Panc1 (cell line): ENCODE measurements at regions not wholly inside any gene's neighbourhood (a gene's known extent, or its start where the extent isn't known, plus 50 kb on each side); places are given as distances from the start of the nearest gene placed in this dataset.

ENCODE experiments used
- CTCF ChIP-seq: fragments of 450-650 bp; IDR thresholded peaks from 2 replicates; pipeline ENCODE4 v1.5.1; 2017; ENCODE audit warnings: mild to moderate bottlenecking
- POLR2AphosphoS5 ChIP-seq: IDR thresholded peaks from 2 replicates; pipeline ENCODE4 v1.6.1; 2012; ENCODE audit warnings: mild to moderate bottlenecking, low read depth, low read length, moderate library complexity
- SIN3A ChIP-seq: IDR thresholded peaks from 2 replicates; pipeline ENCODE4 v1.6.1; 2012; ENCODE audit warnings: low read depth, mild to moderate bottlenecking, low read length, moderate library complexity, borderline replicate concordance; ENCODE audit not compliant: insufficient read depth

- TF ChIP-seq CTCF (no peak), SIN3A (no peak), POLR2AphosphoS5 (no peak)
These were observed 65.7 kb upstream of the SLITRK2 start for GRCh38 chrX:145751943-145752342.
